H9 (cell line): ENCODE measurements at regions not wholly inside any gene's neighbourhood (a gene's known extent, or its start where the extent isn't known, plus 50 kb on each side); places are given as distances from the start of the nearest gene placed in this dataset.

Source experiments
- DNase-seq: peaks from one replicate; pipeline ENCODE4 v3.0.0-alpha.2; 2017
- H2AFZ ChIP-seq: one replicate; pipeline ENCODE4 v1.6.1; 2013; ENCODE audit warnings: mild to moderate bottlenecking, low read length, control low read depth, moderate library complexity
- H2AK5ac ChIP-seq: 2 replicates; pipeline ENCODE4 v1.6.1; 2013; ENCODE audit warnings: low read length, control low read depth, mixed read lengths; ENCODE audit not compliant: insufficient read length
- H2BK120ac ChIP-seq: one replicate; pipeline ENCODE4 v1.6.1; 2013; ENCODE audit warnings: low read depth, mild to moderate bottlenecking, low read length, control low read depth, inconsistent platforms; ENCODE audit not compliant: poor library complexity, severe bottlenecking
- H2BK12ac ChIP-seq: 2 replicates; pipeline ENCODE4 v1.6.1; 2013; ENCODE audit warnings: low read length, control low read depth, mixed read lengths, low read depth; ENCODE audit not compliant: insufficient read length
- H2BK15ac ChIP-seq: 2 replicates; pipeline ENCODE4 v1.6.1; 2013; ENCODE audit warnings: low read depth, low read length, control low read depth
- H2BK20ac ChIP-seq: one replicate; pipeline ENCODE4 v1.6.1; 2013; ENCODE audit warnings: low read depth, mild to moderate bottlenecking, low read length, control low read depth, inconsistent platforms; ENCODE audit not compliant: poor library complexity, severe bottlenecking
- H2BK5ac ChIP-seq: 2 replicates; pipeline ENCODE4 v1.6.1; 2013; ENCODE audit warnings: low read length, control low read depth, mixed read lengths; ENCODE audit not compliant: insufficient read length
- H3K14ac ChIP-seq: 2 replicates; pipeline ENCODE4 v1.6.1; 2013; ENCODE audit warnings: low read length, control low read depth; ENCODE audit not compliant: insufficient read depth
- H3K18ac ChIP-seq: 2 replicates; pipeline ENCODE4 v1.6.1; 2013; ENCODE audit warnings: low read depth, mild to moderate bottlenecking, mixed read lengths, low read length, control low read depth; ENCODE audit not compliant: insufficient read length
- H3K23ac ChIP-seq: 2 replicates; pipeline ENCODE4 v1.6.1; 2013; ENCODE audit warnings: low read length, control low read depth, mixed read lengths, low read depth; ENCODE audit not compliant: insufficient read length
- H3K23me2 ChIP-seq: 2 replicates; pipeline ENCODE4 v1.6.1; 2013; ENCODE audit warnings: low read depth, mild to moderate bottlenecking, mixed read lengths, low read length, control low read depth; ENCODE audit not compliant: insufficient read length, poor library complexity, severe bottlenecking
- H3K27ac ChIP-seq: 2 replicates; pipeline ENCODE4 v1.5.1; 2013; ENCODE audit warnings: low read length, control low read depth, mixed read lengths, low read depth; ENCODE audit not compliant: insufficient read length
- H3K27me3 ChIP-seq: 2 replicates; pipeline ENCODE4 v1.6.1; 2013; ENCODE audit warnings: low read length, control low read depth, inconsistent platforms; ENCODE audit not compliant: insufficient read depth
- H3K4ac ChIP-seq: 2 replicates; pipeline ENCODE4 v1.6.1; 2013; ENCODE audit warnings: low read depth, mild to moderate bottlenecking, control low read depth, inconsistent platforms, low read length, moderate library complexity
- H3K4me1 ChIP-seq: 2 replicates; pipeline ENCODE4 v1.6.1; 2013; ENCODE audit warnings: low read length, control low read depth, inconsistent platforms; ENCODE audit not compliant: insufficient read depth
- H3K4me2 ChIP-seq: 2 replicates; pipeline ENCODE4 v1.6.1; 2013; ENCODE audit warnings: low read length, control low read depth, mixed read lengths; ENCODE audit not compliant: insufficient read length, insufficient read depth
- H3K56ac ChIP-seq: 2 replicates; pipeline ENCODE4 v1.6.1; 2013; ENCODE audit warnings: low read depth, mild to moderate bottlenecking, mixed read lengths, low read length, control low read depth; ENCODE audit not compliant: insufficient read length
- H3K79me1 ChIP-seq: 2 replicates; pipeline ENCODE4 v1.6.1; 2013; ENCODE audit warnings: low read depth, mild to moderate bottlenecking, moderate library complexity, low read length, control low read depth, inconsistent platforms; ENCODE audit not compliant: insufficient read depth, poor library complexity, severe bottlenecking
- H3K79me2 ChIP-seq: 2 replicates; pipeline ENCODE4 v1.6.1; 2013; ENCODE audit warnings: low read length, control low read depth, inconsistent platforms; ENCODE audit not compliant: insufficient read depth
- H3K9ac ChIP-seq: 2 replicates; pipeline ENCODE4 v1.6.1; 2013; ENCODE audit warnings: low read length, control low read depth, mixed read lengths; ENCODE audit not compliant: insufficient read length; ENCODE audit errors: extremely low read depth
- H3K9me3 ChIP-seq: one replicate; pipeline ENCODE4 v1.6.1; 2013; ENCODE audit warnings: low read depth, low read length, inconsistent platforms; ENCODE audit not compliant: control insufficient read depth
- H3T11ph ChIP-seq: one replicate; pipeline ENCODE4 v1.6.1; 2013; ENCODE audit warnings: mild to moderate bottlenecking, low read length, control low read depth, inconsistent platforms
- H4K20me1 ChIP-seq: one replicate; pipeline ENCODE4 v1.6.1; 2013; ENCODE audit not compliant: control insufficient read depth, insufficient read length, insufficient read depth
- H4K5ac ChIP-seq: 2 replicates; pipeline ENCODE4 v1.6.1; 2013; ENCODE audit warnings: low read depth, mild to moderate bottlenecking, mixed read lengths, low read length, control low read depth; ENCODE audit not compliant: insufficient read length
- H4K8ac ChIP-seq: replicated peaks from 2 replicates; pipeline ENCODE4 v1.6.1; 2013; ENCODE audit warnings: low read length, control low read depth, mixed read lengths, low read depth; ENCODE audit not compliant: insufficient read length
- H4K91ac ChIP-seq: 2 replicates; pipeline ENCODE4 v1.6.1; 2013; ENCODE audit warnings: low read depth, mild to moderate bottlenecking, moderate library complexity, mixed read lengths, low read length, control low read depth; ENCODE audit not compliant: insufficient read length
- H3K27ac Mint-ChIP-seq, 3 experiments: 2 replicates in 2 of 3; 3 replicates in 1 of 3; pipeline ENCODE4 v1.8.0; 2020 to 2021; ENCODE audit warnings: mixed read lengths in 3 of 3, mild to moderate bottlenecking in 1 of 3, moderate library complexity in 1 of 3
- H3K27me3 Mint-ChIP-seq: 2 replicates; pipeline ENCODE4 v1.8.0; 2021; ENCODE audit warnings: low read depth, mild to moderate bottlenecking, moderate library complexity, mixed read lengths
- H3K36me3 Mint-ChIP-seq, 3 experiments: 2 replicates in 2 of 3; 3 replicates in 1 of 3; pipeline ENCODE4 v1.8.0; 2020 to 2021; ENCODE audit warnings: low read depth in 3 of 3, mixed read lengths in 3 of 3; ENCODE audit not compliant: insufficient read depth in 1 of 3
- H3K4me1 Mint-ChIP-seq, 2 experiments: 2 replicates each; pipeline ENCODE4 v1.8.0; 2020; ENCODE audit warnings: mixed read lengths in 2 of 2
- H3K4me3 Mint-ChIP-seq, 2 experiments: 2 replicates in 1 of 2; 3 replicates in 1 of 2; pipeline ENCODE4 v1.8.0; 2020 to 2021; ENCODE audit warnings: mild to moderate bottlenecking in 2 of 2, mixed read lengths in 2 of 2, moderate library complexity in 1 of 2
- H3K9me3 Mint-ChIP-seq, 2 experiments: 2 replicates in 1 of 2; 3 replicates in 1 of 2; pipeline ENCODE4 v1.8.0; 2020; ENCODE audit warnings: mild to moderate bottlenecking in 2 of 2, mixed read lengths in 2 of 2, moderate library complexity in 1 of 2
- WGBS: extraction: QIAGEN DNeasy Blood & Tissue Kit; methylation state at CpG from one replicate; pipeline ENCODE4 v1.1.7; 2013; ENCODE audit warnings: missing lambda C conversion rate, low lambda C conversion rate, mixed read lengths; ENCODE audit not compliant: insufficient read length; ENCODE audit errors: extremely low coverage; 5-methylcytosine and 5-hydroxymethylcytosine counted together
- TF ChIP-seq, protein P1 (sequence below): fragments of 200-600 bp; sonication (generic); conservative IDR thresholded peaks from 3 replicates; pipeline ENCODE4 v1.8.0; 2021; ENCODE audit warnings: antibody characterized with exemption, mild to moderate bottlenecking

DNA sequence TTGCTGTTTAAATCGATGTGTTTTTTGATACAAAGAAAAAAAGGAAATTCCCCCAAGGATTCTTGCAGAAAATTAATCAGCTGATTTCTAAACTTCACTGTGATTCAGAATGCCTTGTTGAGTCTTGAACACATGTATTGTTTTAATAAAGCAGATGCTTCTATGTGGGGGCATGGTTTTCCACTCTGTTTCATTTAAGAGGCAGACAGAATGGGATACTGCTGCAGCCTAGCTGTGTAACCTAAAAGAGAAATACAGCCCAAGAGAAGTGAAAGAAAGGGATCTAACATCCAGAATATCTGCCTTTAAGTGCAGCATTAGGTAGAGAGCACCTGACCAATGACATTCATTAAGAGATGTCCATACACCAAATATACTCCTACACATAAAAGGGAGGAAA lies 365.1 kb upstream of the CCNH start:
- Histone ChIP-seq H3K4me2 (no peak overlapping the region), H3T11ph (no peak overlapping the region), H3K23me2 (no peaks in the 10 kb centered on the region), H2AK5ac (no peak overlapping the region), H2BK5ac (no peak overlapping the region), H3K79me2 (no peaks in the 10 kb centered on the region), H4K91ac (no peak overlapping the region), H3K14ac (no peak overlapping the region), H3K23ac (no peak overlapping the region), H2BK15ac (no peak overlapping the region), H4K20me1 (no peaks in the 10 kb centered on the region), H4K8ac (no peak overlapping the region), H3K27ac (no peak overlapping the region), H3K27me3 (no peaks in the 10 kb centered on the region), H2BK12ac (no peak overlapping the region), H3K9ac (no peak overlapping the region), H2AFZ (no peak overlapping the region), H3K18ac (no peak overlapping the region), H2BK120ac (no peak overlapping the region), H3K56ac (no peak overlapping the region), H3K9me3 (no peaks in the 10 kb centered on the region), H4K5ac (no peak overlapping the region), H2BK20ac (no peak overlapping the region), H3K4me1 (no peaks in the 10 kb centered on the region; the same call in 1 of the 2 replicates), H3K4ac (no peak overlapping the region), H3K79me1 (no peaks in the 10 kb centered on the region)
- H3K4me3 Mint-ChIP-seq: no peak overlapping the region
- H3K27ac Mint-ChIP-seq: no peak overlapping the region
- TF ChIP-seq, protein P1, sequence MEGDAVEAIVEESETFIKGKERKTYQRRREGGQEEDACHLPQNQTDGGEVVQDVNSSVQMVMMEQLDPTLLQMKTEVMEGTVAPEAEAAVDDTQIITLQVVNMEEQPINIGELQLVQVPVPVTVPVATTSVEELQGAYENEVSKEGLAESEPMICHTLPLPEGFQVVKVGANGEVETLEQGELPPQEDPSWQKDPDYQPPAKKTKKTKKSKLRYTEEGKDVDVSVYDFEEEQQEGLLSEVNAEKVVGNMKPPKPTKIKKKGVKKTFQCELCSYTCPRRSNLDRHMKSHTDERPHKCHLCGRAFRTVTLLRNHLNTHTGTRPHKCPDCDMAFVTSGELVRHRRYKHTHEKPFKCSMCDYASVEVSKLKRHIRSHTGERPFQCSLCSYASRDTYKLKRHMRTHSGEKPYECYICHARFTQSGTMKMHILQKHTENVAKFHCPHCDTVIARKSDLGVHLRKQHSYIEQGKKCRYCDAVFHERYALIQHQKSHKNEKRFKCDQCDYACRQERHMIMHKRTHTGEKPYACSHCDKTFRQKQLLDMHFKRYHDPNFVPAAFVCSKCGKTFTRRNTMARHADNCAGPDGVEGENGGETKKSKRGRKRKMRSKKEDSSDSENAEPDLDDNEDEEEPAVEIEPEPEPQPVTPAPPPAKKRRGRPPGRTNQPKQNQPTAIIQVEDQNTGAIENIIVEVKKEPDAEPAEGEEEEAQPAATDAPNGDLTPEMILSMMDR: no peak
- WGBS: no CpG with 5 or more reads among the region's 1 CpG
- no peak for DNase-seq
- H3K9me3 Mint-ChIP-seq: no peaks in the 10 kb centered on the region; a peak in 1 of 5 replicates
- peaks cover 13% of the 10 kb centered on the region for H3K27me3 Mint-ChIP-seq
- no peaks in the 10 kb centered on the region for H3K36me3 Mint-ChIP-seq
- H3K4me1 Mint-ChIP-seq: peaks cover 14 to 19% of the 10 kb centered on the region in 2 experiments
